OCI-LY3 (cell line): ENCODE measurements at regions not wholly inside any gene's neighbourhood (a gene's known extent, or its start where the extent isn't known, plus 50 kb on each side); places are given as distances from the start of the nearest gene placed in this dataset.
A peak's percentile ranks its signal among the peaks of the same experiment; 100 is the strongest.

Source experiments
- H2AFZ ChIP-seq: fragments of 200-600, 300-600 bp; shearing (Covaris generic); 2 replicates; pipeline ENCODE4 v1.6.0; 2014; ENCODE audit warnings: antibody characterized with exemption, low read depth, low read length
- H3K27ac ChIP-seq: fragments of 200-600, 300-600 bp; sonication (generic); 2 replicates; pipeline ENCODE4 v1.5.1; 2014; ENCODE audit warnings: mild to moderate bottlenecking, low read length, moderate library complexity, mixed read lengths
- H3K27me3 ChIP-seq: fragments of 200-600, 300-600 bp; sonication (generic); 2 replicates; pipeline ENCODE4 v1.6.1; 2014; ENCODE audit warnings: low read depth, low read length, mixed read lengths
- H3K36me3 ChIP-seq: fragments of 200-600, 300-600 bp; sonication (generic); replicated peaks from 2 replicates; pipeline ENCODE3; 2014; ENCODE audit warnings: low read depth, low read length, mixed read lengths
- H3K4me1 ChIP-seq: fragments of 300-600, 200-600 bp; sonication (generic); 2 replicates; pipeline ENCODE4 v1.6.1; 2014; ENCODE audit warnings: low read length, mixed read lengths
- H3K4me2 ChIP-seq: fragments of 200-600, 300-600 bp; sonication (generic); 2 replicates; pipeline ENCODE4 v1.6.1; 2014; ENCODE audit warnings: low read length, mixed read lengths
- H3K4me3 ChIP-seq: fragments of 300-600, 200-600 bp; sonication (generic); 2 replicates; pipeline ENCODE4 v1.5.1; 2014; ENCODE audit warnings: antibody characterized with exemption, mild to moderate bottlenecking, low read length, moderate library complexity
- H3K79me2 ChIP-seq: fragments of 300-600, 200-600 bp; shearing (Covaris generic); 2 replicates; pipeline ENCODE4 v1.6.1; 2014; ENCODE audit warnings: mild to moderate bottlenecking, low read length, mixed read lengths
- H3K9ac ChIP-seq: fragments of 300-600, 200-600 bp; shearing (Covaris generic); 2 replicates; pipeline ENCODE4 v1.6.0; 2014; ENCODE audit warnings: mild to moderate bottlenecking, low read length, moderate library complexity
- H3K9me3 ChIP-seq: fragments of 200-600, 300-600 bp; shearing (Covaris generic); 2 replicates; pipeline ENCODE4 v1.6.1; 2014; ENCODE audit warnings: low read length, mixed read lengths; ENCODE audit not compliant: insufficient read depth
- H4K20me1 ChIP-seq: fragments of 200-600, 300-600 bp; sonication (generic); 2 replicates; pipeline ENCODE4 v1.6.1; 2016; ENCODE audit warnings: low read length, mixed read lengths; ENCODE audit not compliant: insufficient read depth
- CTCF ChIP-seq: fragments of 200-600, 300-600 bp; sonication (generic); IDR thresholded peaks from 2 replicates; pipeline ENCODE4 v1.5.1; 2014; ENCODE audit warnings: antibody characterized with exemption, low read length, low read depth
- EZH2phosphoT487 ChIP-seq: fragments of 200-600 bp; shearing (Covaris generic); IDR thresholded peaks from 2 replicates; pipeline ENCODE4 v1.6.1; 2018; ENCODE audit warnings: antibody characterized with exemption, mixed run types, low read depth

- H4K20me1 ChIP-seq, result no peaks in the 10 kb centered on the region
- peak overlapping the region; percentile 7; the same call in 1 of the 2 replicates for H3K4me2 ChIP-seq
- no peaks in the 10 kb centered on the region for H3K36me3 ChIP-seq
- no peak overlapping the region for H2AFZ ChIP-seq
- no peak overlapping the region for H3K9ac ChIP-seq
- TF ChIP-seq CTCF, result peak; percentile 11; the same call in 1 of the 2 replicates
- TF ChIP-seq EZH2phosphoT487, result no peak
- no peaks in the 10 kb centered on the region for H3K79me2 ChIP-seq
- H3K27ac ChIP-seq, result no peak overlapping the region
- H3K4me1 ChIP-seq, result peaks cover 9% of the 10 kb centered on the region
- no peaks in the 10 kb centered on the region for H3K27me3 ChIP-seq
- no peaks in the 10 kb centered on the region for H3K9me3 ChIP-seq
- H3K4me3 ChIP-seq, result no peak overlapping the region
Observed at GRCh38 chr1:80656014-80656636, 1144.6 kb upstream of the ADGRL2 start.

GRCh38 chr1:80646053-80646452 is 1154.7 kb upstream of the ADGRL2 start:
- Histone ChIP-seq H4K20me1 (no peaks in the 10 kb centered on the region), H3K4me3 (no peak overlapping the region), H3K36me3 (no peaks in the 10 kb centered on the region), H3K4me1 (no peaks in the 10 kb centered on the region), H2AFZ (no peak overlapping the region), H3K9ac (no peak overlapping the region), H3K79me2 (no peaks in the 10 kb centered on the region), H3K27ac (no peak overlapping the region), H3K4me2 (no peak overlapping the region), H3K9me3 (no peaks in the 10 kb centered on the region), H3K27me3 (no peaks in the 10 kb centered on the region)
- TF ChIP-seq CTCF (no peak), EZH2phosphoT487 (no peak)

DNA sequence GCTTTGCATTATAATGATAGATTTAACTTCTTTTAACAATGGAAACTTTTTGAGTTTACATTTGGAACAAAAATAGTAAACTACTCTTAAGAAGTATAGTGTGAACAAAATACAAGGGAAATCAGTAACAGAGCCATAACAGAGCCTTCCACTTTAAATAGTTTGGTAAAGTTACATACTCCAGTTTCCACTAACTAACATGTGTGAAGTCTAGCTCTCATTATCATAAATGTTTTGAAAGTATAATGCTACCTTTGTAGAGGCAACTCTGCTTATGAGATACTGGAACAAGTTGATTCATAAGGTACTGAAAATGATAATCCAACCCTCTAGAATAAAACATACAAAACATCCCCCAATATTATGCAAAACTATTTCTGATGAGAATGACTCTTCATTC is 1155.1 kb upstream of the ADGRL2 start:
- no peak overlapping the region for H3K4me3 ChIP-seq
- TF ChIP-seq CTCF, result no peak
- TF ChIP-seq EZH2phosphoT487, result no peak
- no peaks in the 10 kb centered on the region for H3K36me3 ChIP-seq

DNA sequence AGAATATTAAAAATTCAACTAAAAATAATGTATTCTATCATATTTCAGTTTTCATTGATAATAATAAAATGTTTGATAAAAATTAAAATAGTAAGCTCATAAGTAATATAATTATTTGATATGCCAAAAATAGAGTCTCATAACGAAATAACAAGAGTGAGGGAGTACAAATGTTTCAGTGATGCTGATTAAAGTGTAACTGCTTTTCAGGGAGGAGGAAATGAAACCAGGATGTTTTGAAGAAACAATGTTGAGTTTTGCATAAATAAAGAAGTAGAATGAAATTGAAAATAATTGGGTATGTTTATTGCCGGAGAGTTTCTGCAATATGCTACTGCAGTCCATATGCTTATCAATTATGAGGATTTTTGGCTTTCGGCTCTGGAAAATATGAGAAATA is 1159.8 kb upstream of the ADGRL2 start:
- Histone ChIP-seq H3K9ac (no peak overlapping the region), H4K20me1 (no peaks in the 10 kb centered on the region), H3K36me3 (no peaks in the 10 kb centered on the region), H3K79me2 (no peaks in the 10 kb centered on the region), H3K27me3 (no peaks in the 10 kb centered on the region), H3K27ac (no peak overlapping the region), H3K4me1 (peaks cover 11% of the 10 kb centered on the region), H2AFZ (no peak overlapping the region), H3K4me3 (no peak overlapping the region), H3K9me3 (no peaks in the 10 kb centered on the region), H3K4me2 (no peak overlapping the region)
- TF ChIP-seq EZH2phosphoT487 (no peak), CTCF (no peak)

More for the DNA sequence above, 1155.1 kb upstream of the ADGRL2 start:
- Histone ChIP-seq H3K4me1 (no peaks in the 10 kb centered on the region), H3K79me2 (no peaks in the 10 kb centered on the region), H3K9me3 (no peaks in the 10 kb centered on the region), H2AFZ (no peak overlapping the region), H4K20me1 (no peaks in the 10 kb centered on the region), H3K27me3 (no peaks in the 10 kb centered on the region), H3K27ac (no peak overlapping the region), H3K9ac (no peak overlapping the region), H3K4me2 (no peak overlapping the region)
